Activated gamma-delta T cell treated with Interleukin-2 at 50 U/mL for 16 hours (primary cell): ENCODE measurements at regions not wholly inside any gene's neighbourhood (a gene's known extent, or its start where the extent isn't known, plus 50 kb on each side); places are given as distances from the start of the nearest gene placed in this dataset.

ENCODE experiments used
- DNase-seq: peaks from one replicate; pipeline ENCODE4 v3.0.0-alpha.2; 2020

GRCh38 chr4:53809816-53810215, 218.5 kb upstream of the LNX1 start:
- DNase-seq: no peak

GRCh38 chr4:53805291-53805690, 214.0 kb upstream of the LNX1 start:
- DNase-seq: no peak

GRCh38 chr4:53804719-53805118, 213.4 kb upstream of the LNX1 start:
- no peak for DNase-seq

GRCh38 chr4:53802500-53802899, 211.2 kb upstream of the LNX1 start:
- DNase-seq: no peak

- no peak for DNase-seq
These were observed 210.1 kb upstream of the LNX1 start for GRCh38 chr4:53801373-53801772.

- DNase-seq: no peak
These were observed 209.5 kb upstream of the LNX1 start for GRCh38 chr4:53800741-53801140.

GRCh38 chr4:53793096-53793495, 201.8 kb upstream of the LNX1 start:
- no peak for DNase-seq

- no peak for DNase-seq
These were observed 199.0 kb upstream of the LNX1 start for GRCh38 chr4:53790286-53790685.

- no peak for DNase-seq
These were observed 197.3 kb upstream of the LNX1 start for GRCh38 chr4:53788621-53789020.

- no peak for DNase-seq
These were observed 196.7 kb upstream of the LNX1 start for GRCh38 chr4:53788011-53788410.

- no peak for DNase-seq
These were observed 195.3 kb upstream of the LNX1 start for GRCh38 chr4:53786632-53787031.

GRCh38 chr4:53785996-53786395, 194.7 kb upstream of the LNX1 start:
- no peak for DNase-seq

- DNase-seq: no peak
These were observed 192.8 kb upstream of the LNX1 start for GRCh38 chr4:53784112-53784511.

- DNase-seq: no peak
These were observed 192.0 kb upstream of the LNX1 start for GRCh38 chr4:53783208-53783859.

GRCh38 chr4:53782458-53782845, 191.2 kb upstream of the LNX1 start:
- no peak for DNase-seq

- no peak for DNase-seq
These were observed 190.6 kb upstream of the LNX1 start for GRCh38 chr4:53781629-53782457.

- no peak for DNase-seq
These were observed 189.6 kb upstream of the LNX1 start for GRCh38 chr4:53780736-53781400.

- no peak for DNase-seq
These were observed 187.7 kb upstream of the LNX1 start for GRCh38 chr4:53779025-53779424.

GRCh38 chr4:53778155-53778554, 186.9 kb upstream of the LNX1 start:
- no peak for DNase-seq

GRCh38 chr4:53777244-53777984, 186.1 kb upstream of the LNX1 start:
- DNase-seq: no peak

- DNase-seq: no peak
These were observed 184.9 kb upstream of the LNX1 start for GRCh38 chr4:53776141-53776540.

- no peak for DNase-seq
These were observed 184.1 kb upstream of the LNX1 start for GRCh38 chr4:53775381-53775780.

- DNase-seq: no peak
These were observed 180.0 kb upstream of the LNX1 start for GRCh38 chr4:53771326-53771725.
